Activated CD4-positive, alpha-beta memory T cell treated with anti-CD3 and anti-CD28 coated beads for 36 hours (primary cell): ENCODE measurements at regions not wholly inside any gene's neighbourhood (a gene's known extent, or its start where the extent isn't known, plus 50 kb on each side); places are given as distances from the start of the nearest gene placed in this dataset.
"Not testable (repeated sequence)": the region's sequence is repeated elsewhere in the genome, so short reads cannot be mapped to it uniquely, and the experiment has no call there.

Experiments used
- CTCF ChIA-PET: fragments of 350-600 bp; sonication (Branson Sonifier 250); formaldehyde crosslinking; loops from one replicate; lab custom pipeline; 2021; ENCODE audit warnings: antibody characterized with exemption, inconsistent platforms; lab: Charles Lee
- POLR2A ChIA-PET: fragments of 350-600 bp; sonication (Branson Sonifier 250); formaldehyde crosslinking; loops from one replicate; lab custom pipeline; 2021; ENCODE audit warnings: antibody characterized with exemption; lab: Charles Lee
- DNase-seq: peaks from one replicate; pipeline ENCODE4 v3.0.0-alpha.2; 2020
- H3K27ac Mint-ChIP-seq: one replicate; pipeline ENCODE4 v1.8.0; 2021; ENCODE audit warnings: mixed read lengths
- H3K27me3 Mint-ChIP-seq: one replicate; pipeline ENCODE4 v1.8.0; 2021; ENCODE audit warnings: mixed read lengths
- H3K36me3 Mint-ChIP-seq: one replicate; pipeline ENCODE4 v1.8.0; 2021; ENCODE audit warnings: mixed read lengths
- H3K4me1 Mint-ChIP-seq: one replicate; pipeline ENCODE4 v1.8.0; 2021; ENCODE audit warnings: low read depth, mixed read lengths
- H3K4me3 Mint-ChIP-seq: one replicate; pipeline ENCODE4 v1.8.0; 2021; ENCODE audit warnings: mild to moderate bottlenecking, mixed read lengths
- H3K9me3 Mint-ChIP-seq: one replicate; pipeline ENCODE4 v1.8.0; 2021; ENCODE audit warnings: mixed read lengths
- intact Hi-C: fragments of 100-400 bp; cut with micrococcal nuclease; formaldehyde crosslinking; loops from one replicate; pipeline ENCODE4 v1.15.1; 2023

DNA sequence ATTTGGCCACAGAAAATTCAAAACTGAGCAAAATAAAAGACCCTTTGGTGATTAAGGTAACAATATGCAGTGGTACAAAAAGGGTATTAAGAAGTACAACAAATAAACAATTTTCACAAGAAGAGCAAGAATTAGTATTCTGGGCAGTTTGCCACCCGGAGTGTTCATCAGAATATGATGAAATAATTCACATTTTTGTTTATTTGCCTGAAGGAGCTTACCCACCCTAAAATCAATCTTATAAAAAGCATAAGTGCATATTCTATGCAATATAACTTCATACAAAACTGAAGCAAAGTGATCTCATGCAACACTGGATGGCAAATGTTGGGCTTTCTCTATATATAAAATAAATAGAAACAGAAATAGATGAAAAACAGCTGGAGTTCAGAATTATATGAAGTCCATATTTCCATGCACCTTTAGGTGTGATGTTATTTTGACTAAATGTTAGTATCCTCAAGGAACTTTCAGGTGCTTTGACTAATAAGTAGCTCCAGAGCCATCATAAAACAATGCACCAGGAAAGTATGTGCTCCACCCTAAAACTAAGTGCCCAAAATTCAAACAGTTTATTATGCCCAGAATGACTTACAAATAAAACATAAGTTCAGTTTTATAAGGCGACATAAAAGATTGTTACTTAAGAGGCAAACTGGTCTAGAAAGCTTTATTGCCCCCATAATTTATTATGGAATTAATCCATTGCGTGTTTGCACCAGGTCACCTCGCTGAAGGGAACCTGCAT is 474.3 kb downstream of the SEMA3D start:
- Mint-ChIP-seq H3K4me3 (no peak overlapping the region), H3K27ac (no peak overlapping the region), H3K4me1 (no peaks in the 10 kb centered on the region), H3K27me3 (no peaks in the 10 kb centered on the region), H3K9me3 (no peaks in the 10 kb centered on the region), H3K36me3 (no peaks in the 10 kb centered on the region)
- DNase-seq, result no peak
- intact Hi-C loops, result no loop called here
- ChIA-PET CTCF (no interaction called here), POLR2A (no interaction called here)

GRCh38 chr7:84710538-84710937 is 476.3 kb downstream of the SEMA3D start:
- POLR2A ChIA-PET, H3K4me1 Mint-ChIP-seq, H3K36me3 Mint-ChIP-seq, H3K27me3 Mint-ChIP-seq, DNase-seq, H3K27ac Mint-ChIP-seq, H3K4me3 Mint-ChIP-seq, intact Hi-C loops, CTCF ChIA-PET, H3K9me3 Mint-ChIP-seq: not testable (repeated sequence)

- intact Hi-C loops, result no loop called here
- H3K27ac Mint-ChIP-seq, result no peak overlapping the region
Observed at GRCh38 chr7:84705706-84706105, 481.1 kb downstream of the SEMA3D start.

DNA sequence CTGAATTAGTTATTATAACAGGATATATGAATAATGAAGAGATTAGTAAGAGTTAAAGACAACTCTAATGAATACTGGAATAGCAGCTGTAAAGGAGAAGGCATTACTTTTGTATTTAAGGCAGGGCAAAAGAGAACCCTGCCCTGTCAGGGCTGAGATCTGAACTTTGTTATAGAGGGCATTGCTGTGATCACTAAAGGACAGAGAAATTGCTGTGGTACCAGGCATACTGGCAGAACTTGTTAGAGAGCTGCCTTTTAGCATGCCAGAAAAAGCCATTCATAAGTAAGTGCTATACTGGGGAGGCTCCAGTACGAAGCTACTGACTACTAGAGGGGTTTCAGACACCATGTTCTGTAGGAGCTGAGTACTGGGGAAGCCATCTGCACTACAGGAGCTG is 481.8 kb downstream of the SEMA3D start:
- DNase-seq, result no peak
- H3K36me3 Mint-ChIP-seq, result no peaks in the 10 kb centered on the region
- no peak overlapping the region for H3K4me3 Mint-ChIP-seq
- H3K27ac Mint-ChIP-seq, result no peak overlapping the region
- ChIA-PET POLR2A (no interaction called here), CTCF (no interaction called here)
- intact Hi-C loops, result no loop called here
- H3K27me3 Mint-ChIP-seq, result no peaks in the 10 kb centered on the region
- peaks cover 5% of the 10 kb centered on the region for H3K9me3 Mint-ChIP-seq
- no peaks in the 10 kb centered on the region for H3K4me1 Mint-ChIP-seq

More at GRCh38 chr7:84705706-84706105, 481.1 kb downstream of the SEMA3D start:
- ChIA-PET CTCF (no interaction called here), POLR2A (no interaction called here)
- no peak overlapping the region for H3K4me3 Mint-ChIP-seq
- H3K9me3 Mint-ChIP-seq, result peaks cover 5% of the 10 kb centered on the region
- H3K36me3 Mint-ChIP-seq, result no peaks in the 10 kb centered on the region
- no peaks in the 10 kb centered on the region for H3K4me1 Mint-ChIP-seq
- no peaks in the 10 kb centered on the region for H3K27me3 Mint-ChIP-seq
- DNase-seq, result no peak

DNA sequence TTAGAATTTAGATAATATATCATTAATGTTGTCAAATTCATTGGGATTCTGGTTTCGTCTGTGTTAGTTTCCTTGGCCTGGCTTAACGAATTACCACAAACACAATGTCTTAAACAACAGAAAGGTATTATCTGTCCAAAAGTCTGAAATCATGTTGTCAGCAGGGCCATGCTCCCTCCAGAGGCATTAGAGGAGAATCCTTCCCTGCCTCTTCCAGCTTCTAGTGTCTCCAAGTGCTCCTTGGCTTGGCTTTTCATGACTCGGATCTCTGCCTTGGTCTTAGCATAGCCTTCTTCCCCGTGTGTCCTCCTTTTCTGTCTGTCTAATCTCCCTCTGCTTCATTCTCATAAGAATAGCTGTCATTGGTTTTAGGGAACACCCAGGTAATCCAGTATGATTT is 482.5 kb downstream of the SEMA3D start:
- Mint-ChIP-seq H3K4me1 (no peaks in the 10 kb centered on the region), H3K9me3 (peaks cover 5% of the 10 kb centered on the region), H3K36me3 (no peaks in the 10 kb centered on the region), H3K4me3 (no peak overlapping the region), H3K27ac (no peak overlapping the region), H3K27me3 (no peaks in the 10 kb centered on the region)
- CTCF ChIA-PET, result no interaction called here
- POLR2A ChIA-PET, result no interaction called here
- no peak for DNase-seq
- intact Hi-C loops, result no loop called here

GRCh38 chr7:84701524-84702306 is 485.1 kb downstream of the SEMA3D start:
- CTCF ChIA-PET, result no interaction called here
- Mint-ChIP-seq H3K36me3 (no peaks in the 10 kb centered on the region), H3K4me1 (no peaks in the 10 kb centered on the region), H3K27me3 (no peaks in the 10 kb centered on the region), H3K4me3 (no peak overlapping the region), H3K27ac (no peak overlapping the region), H3K9me3 (peaks cover 5% of the 10 kb centered on the region)
- POLR2A ChIA-PET, result no interaction called here
- no peak for DNase-seq
- intact Hi-C loops, result no loop called here

GRCh38 chr7:84700563-84701370 is 486.1 kb downstream of the SEMA3D start:
- H3K36me3 Mint-ChIP-seq, result no peaks in the 10 kb centered on the region
- H3K9me3 Mint-ChIP-seq, result peaks cover 5% of the 10 kb centered on the region
- CTCF ChIA-PET, result no interaction called here
- H3K27me3 Mint-ChIP-seq, result no peaks in the 10 kb centered on the region
- no peak overlapping the region for H3K4me3 Mint-ChIP-seq
- POLR2A ChIA-PET, result no interaction called here
- H3K4me1 Mint-ChIP-seq, result no peaks in the 10 kb centered on the region
- intact Hi-C loops, result no loop called here
- DNase-seq, result no peak
- H3K27ac Mint-ChIP-seq, result no peak overlapping the region

- CTCF ChIA-PET, result no interaction called here
Observed at GRCh38 chr7:84697506-84697905, 489.4 kb downstream of the SEMA3D start.

GRCh38 chr7:84693483-84693882 is 493.4 kb downstream of the SEMA3D start:
- ChIA-PET CTCF (no interaction called here), POLR2A (no interaction called here)
- Mint-ChIP-seq H3K27me3 (no peaks in the 10 kb centered on the region), H3K27ac (no peak overlapping the region), H3K4me1 (no peaks in the 10 kb centered on the region), H3K9me3 (no peaks in the 10 kb centered on the region), H3K36me3 (no peaks in the 10 kb centered on the region), H3K4me3 (no peak overlapping the region)
- intact Hi-C loops, result no loop called here
- no peak for DNase-seq

More at GRCh38 chr7:84697506-84697905, 489.4 kb downstream of the SEMA3D start:
- intact Hi-C loops, result no loop called here
- H3K27ac Mint-ChIP-seq, result no peak overlapping the region
- H3K36me3 Mint-ChIP-seq, result no peaks in the 10 kb centered on the region
- H3K4me3 Mint-ChIP-seq, result no peak overlapping the region
- no peaks in the 10 kb centered on the region for H3K9me3 Mint-ChIP-seq
- H3K27me3 Mint-ChIP-seq, result no peaks in the 10 kb centered on the region
- no peak for DNase-seq
- H3K4me1 Mint-ChIP-seq, result no peaks in the 10 kb centered on the region
- POLR2A ChIA-PET, result no interaction called here

DNA sequence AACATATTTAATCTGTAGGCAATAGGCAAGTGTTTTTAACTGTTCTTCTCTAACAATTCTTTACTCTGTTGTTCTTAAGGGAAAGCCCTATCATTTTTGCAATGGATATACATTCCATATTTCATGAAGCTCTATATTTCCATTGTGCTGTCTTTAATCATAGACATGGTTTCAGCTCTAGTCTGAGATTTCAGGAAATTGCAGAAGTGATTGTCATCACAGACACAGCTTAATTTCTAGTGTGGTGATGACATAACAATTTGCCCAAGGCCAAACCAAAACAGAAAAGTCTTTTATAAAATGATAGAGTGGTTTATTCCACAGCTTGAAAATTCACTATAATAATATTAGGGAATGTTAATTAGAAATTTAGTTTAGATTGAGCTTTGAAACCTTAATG is 494.1 kb upstream of the SEMA3A start:
- no peaks in the 10 kb centered on the region for H3K27me3 Mint-ChIP-seq
- intact Hi-C loops, result no loop called here
- H3K9me3 Mint-ChIP-seq, result peaks cover 2% of the 10 kb centered on the region
- no peaks in the 10 kb centered on the region for H3K4me1 Mint-ChIP-seq
- CTCF ChIA-PET, result no interaction called here
- no peak overlapping the region for H3K27ac Mint-ChIP-seq
- no peak overlapping the region for H3K4me3 Mint-ChIP-seq
- POLR2A ChIA-PET, result no interaction called here
- no peaks in the 10 kb centered on the region for H3K36me3 Mint-ChIP-seq
- DNase-seq, result no peak

GRCh38 chr7:84686373-84686772 is 491.8 kb upstream of the SEMA3A start:
- no peak for DNase-seq
- H3K9me3 Mint-ChIP-seq, result peaks cover 2% of the 10 kb centered on the region
- H3K27me3 Mint-ChIP-seq, result no peaks in the 10 kb centered on the region
- CTCF ChIA-PET, result no interaction called here
- POLR2A ChIA-PET, result no interaction called here
- intact Hi-C loops, result no loop called here
- no peaks in the 10 kb centered on the region for H3K36me3 Mint-ChIP-seq
- H3K4me3 Mint-ChIP-seq, result no peak overlapping the region
- no peak overlapping the region for H3K27ac Mint-ChIP-seq
- H3K4me1 Mint-ChIP-seq, result no peaks in the 10 kb centered on the region

DNA sequence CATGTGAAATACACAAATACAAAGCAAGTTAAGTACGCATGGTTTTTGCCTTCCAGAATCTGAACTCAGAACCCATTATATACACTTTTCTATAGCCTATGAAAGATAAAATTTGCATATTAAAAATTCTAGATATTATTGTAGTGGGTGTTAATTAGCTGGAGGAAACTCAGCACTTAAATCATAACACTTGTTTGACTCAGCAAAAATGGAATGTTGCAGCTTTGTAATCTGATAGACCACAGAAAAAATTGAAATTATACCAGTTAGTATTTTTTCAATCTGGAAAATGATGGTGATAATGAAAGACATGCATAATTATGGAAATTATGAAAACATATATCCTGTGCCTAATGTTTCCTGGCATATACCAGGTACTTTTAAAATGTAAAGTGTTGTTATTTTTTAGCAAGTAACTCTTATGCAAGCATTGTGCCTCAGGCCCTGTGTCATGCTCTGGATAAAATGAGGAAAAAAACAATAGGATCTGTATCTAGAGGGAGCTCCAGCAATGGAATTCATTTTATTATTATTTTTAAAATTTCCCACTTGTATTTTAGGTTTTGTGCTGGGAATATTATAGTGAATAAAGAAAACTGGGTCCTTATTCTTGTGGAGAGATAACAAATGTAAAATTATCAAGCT is 490.4 kb upstream of the SEMA3A start:
- Mint-ChIP-seq H3K4me1 (no peaks in the 10 kb centered on the region), H3K36me3 (no peaks in the 10 kb centered on the region), H3K27me3 (no peaks in the 10 kb centered on the region), H3K27ac (no peak overlapping the region), H3K9me3 (peaks cover 4% of the 10 kb centered on the region), H3K4me3 (no peak overlapping the region)
- intact Hi-C loops, result no loop called here
- DNase-seq, result no peak
- POLR2A ChIA-PET, result no interaction called here
- CTCF ChIA-PET, result no interaction called here
